SU-DHL-6 (cell line): ENCODE measurements at regions not wholly inside any gene's neighbourhood (a gene's known extent, or its start where the extent isn't known, plus 50 kb on each side); places are given as distances from the start of the nearest gene placed in this dataset.

Experiments
- EZH2phosphoT487 ChIP-seq: fragments of 200-600 bp; sonication (generic), shearing (Covaris generic); conservative IDR thresholded peaks from 2 replicates; pipeline ENCODE4 v1.6.1; 2018; ENCODE audit warnings: mild to moderate bottlenecking, antibody characterized with exemption, low read length, moderate library complexity, mixed read lengths
- TF ChIP-seq, protein P1 (sequence below): fragments of 200-600 bp; sonication (generic); IDR thresholded peaks from one replicate; pipeline ENCODE4 v1.5.1; 2017; ENCODE audit warnings: antibody characterized with exemption, mild to moderate bottlenecking, low read length, moderate library complexity; ENCODE audit not compliant: insufficient read depth, poor library complexity, severe bottlenecking

DNA sequence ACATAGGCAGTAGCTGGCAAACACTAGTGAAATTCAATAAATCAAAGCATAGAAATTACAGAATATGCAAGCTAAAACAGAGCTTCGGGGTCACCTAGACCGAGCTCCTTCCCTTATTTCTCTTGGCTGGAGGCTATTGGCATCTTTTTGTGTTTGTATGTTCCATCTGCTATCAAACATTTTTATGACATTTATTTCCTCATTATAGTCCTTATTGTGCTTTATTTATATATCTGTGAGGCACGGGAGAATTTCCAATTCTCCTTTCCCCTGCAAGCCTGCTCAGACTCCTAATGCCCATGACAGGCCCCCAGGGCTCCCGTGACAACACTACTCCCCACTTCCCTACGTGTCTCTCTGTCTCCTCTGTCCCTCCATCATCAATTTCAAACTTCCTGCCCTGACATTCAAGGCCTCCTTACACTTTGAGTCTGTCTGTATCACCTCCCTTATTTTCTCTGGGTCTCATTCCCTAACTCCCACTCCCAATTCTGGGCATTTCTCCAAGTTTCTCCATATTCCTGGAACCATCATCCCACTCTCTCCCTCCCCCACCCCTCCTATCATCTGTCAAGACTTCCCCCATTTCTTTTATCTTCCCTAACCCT, 316.9 kb downstream of the OSR1 start:
- TF ChIP-seq, protein P1, sequence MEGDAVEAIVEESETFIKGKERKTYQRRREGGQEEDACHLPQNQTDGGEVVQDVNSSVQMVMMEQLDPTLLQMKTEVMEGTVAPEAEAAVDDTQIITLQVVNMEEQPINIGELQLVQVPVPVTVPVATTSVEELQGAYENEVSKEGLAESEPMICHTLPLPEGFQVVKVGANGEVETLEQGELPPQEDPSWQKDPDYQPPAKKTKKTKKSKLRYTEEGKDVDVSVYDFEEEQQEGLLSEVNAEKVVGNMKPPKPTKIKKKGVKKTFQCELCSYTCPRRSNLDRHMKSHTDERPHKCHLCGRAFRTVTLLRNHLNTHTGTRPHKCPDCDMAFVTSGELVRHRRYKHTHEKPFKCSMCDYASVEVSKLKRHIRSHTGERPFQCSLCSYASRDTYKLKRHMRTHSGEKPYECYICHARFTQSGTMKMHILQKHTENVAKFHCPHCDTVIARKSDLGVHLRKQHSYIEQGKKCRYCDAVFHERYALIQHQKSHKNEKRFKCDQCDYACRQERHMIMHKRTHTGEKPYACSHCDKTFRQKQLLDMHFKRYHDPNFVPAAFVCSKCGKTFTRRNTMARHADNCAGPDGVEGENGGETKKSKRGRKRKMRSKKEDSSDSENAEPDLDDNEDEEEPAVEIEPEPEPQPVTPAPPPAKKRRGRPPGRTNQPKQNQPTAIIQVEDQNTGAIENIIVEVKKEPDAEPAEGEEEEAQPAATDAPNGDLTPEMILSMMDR: no peak
- TF ChIP-seq EZH2phosphoT487: no peak
